MCF 10A (cell line): ENCODE measurements at regions not wholly inside any gene's neighbourhood (a gene's known extent, or its start where the extent isn't known, plus 50 kb on each side); places are given as distances from the start of the nearest gene placed in this dataset.

Experiments used
- BruUV-seq: library from RNA; stranded (reverse); fragments of 400-500 nt; replicated peaks from 2 replicates; lab custom pipeline; 2021; lab: Mats Ljungman, UMichigan
- CTCF ChIA-PET: fragments of 300-600 bp; sonication (Branson Sonifier 250); formaldehyde crosslinking; extraction: SDS; loops from one replicate; lab custom pipeline; 2021; ENCODE audit warnings: antibody characterized with exemption, inconsistent platforms; lab: Yijun Ruan, JAX
- POLR2A ChIA-PET: fragments of 300-600, 350-650 bp; sonication (Branson Sonifier 250); formaldehyde crosslinking; extraction: SDS; loops from one replicate; lab custom pipeline; 2020; ENCODE audit warnings: antibody characterized with exemption, inconsistent platforms; lab: Yijun Ruan, JAX
- DNase-seq: peaks from one replicate; pipeline ENCODE4 v3.0.0-alpha.2; 2018; ENCODE audit not compliant: unreplicated experiment
- H3K27ac Mint-ChIP-seq: one replicate; pipeline ENCODE4 v1.8.0; 2022; ENCODE audit warnings: mild to moderate bottlenecking, low read depth, mixed read lengths; ENCODE audit not compliant: unreplicated experiment
- H3K27me3 Mint-ChIP-seq: one replicate; pipeline ENCODE4 v1.8.0; 2022; ENCODE audit warnings: mixed read lengths; ENCODE audit not compliant: insufficient read depth, unreplicated experiment
- H3K36me3 Mint-ChIP-seq: one replicate; pipeline ENCODE4 v1.8.0; 2022; ENCODE audit warnings: mild to moderate bottlenecking, moderate library complexity, mixed read lengths; ENCODE audit not compliant: insufficient read depth, unreplicated experiment
- H3K4me1 Mint-ChIP-seq: one replicate; pipeline ENCODE4 v1.8.0; 2022; ENCODE audit warnings: mixed read lengths; ENCODE audit not compliant: insufficient read depth, unreplicated experiment
- H3K4me3 Mint-ChIP-seq: one replicate; pipeline ENCODE4 v1.8.0; 2022; ENCODE audit warnings: mild to moderate bottlenecking, moderate library complexity, mixed read lengths; ENCODE audit not compliant: unreplicated experiment
- H3K9me3 Mint-ChIP-seq: one replicate; pipeline ENCODE4 v1.8.0; 2022; ENCODE audit warnings: mixed read lengths; ENCODE audit not compliant: unreplicated experiment
- CTCF ChIP-seq: fragments of 200-600 bp; IDR thresholded peaks from one replicate; pipeline ENCODE4 v1.8.0; 2022; ENCODE audit warnings: antibody characterized with exemption, mild to moderate bottlenecking; ENCODE audit not compliant: unreplicated experiment
- intact Hi-C: fragments of 100-400 bp; cut with micrococcal nuclease; formaldehyde crosslinking; loops from 2 replicates; pipeline ENCODE4 v1.14.1; 2022

- intact Hi-C loops = no loop called here
- no peak for DNase-seq
- Mint-ChIP-seq H3K27ac (peak overlapping the region; percentile 8), H3K4me1 (peaks cover 17% of the 10 kb centered on the region), H3K4me3 (no peak overlapping the region), H3K9me3 (no peaks in the 10 kb centered on the region), H3K27me3 (no peaks in the 10 kb centered on the region), H3K36me3 (no peaks in the 10 kb centered on the region)
- BruUV-seq = no TSS peak
- ChIA-PET CTCF (interaction anchor here (0.5 to 1.9 kb wide), 6 partner anchors 13 to 66 kb away, joined by 3 to 7 read pairs (median 3); no protein-coding TSS in a partner anchor), POLR2A (interaction anchor here (1.2 kb wide), 3 partner anchors 15 to 26 kb away, joined by 3 read pairs; no protein-coding TSS in a partner anchor)
- TF ChIP-seq CTCF = no peak
These were observed 76.6 kb upstream of the UGP2 start for GRCh38 chr2:63765117-63765516.

- Mint-ChIP-seq H3K27me3 (no peaks in the 10 kb centered on the region), H3K4me1 (peaks cover 17% of the 10 kb centered on the region), H3K36me3 (no peaks in the 10 kb centered on the region), H3K9me3 (no peaks in the 10 kb centered on the region), H3K4me3 (no peak overlapping the region), H3K27ac (no peak overlapping the region)
- intact Hi-C loops = no loop called here
- DNase-seq = no peak
- BruUV-seq = no TSS peak
- TF ChIP-seq CTCF = no peak
- CTCF ChIA-PET = no interaction called here
- POLR2A ChIA-PET = interaction anchor here (0.8 kb wide), 1 partner anchor 13 kb away, joined by 3 read pairs; no protein-coding TSS in a partner anchor
These were observed 74.4 kb upstream of the UGP2 start for GRCh38 chr2:63767307-63767706.

GRCh38 chr2:63768051-63768450 is 73.6 kb upstream of the UGP2 start:
- TF ChIP-seq CTCF = no peak
- no peak overlapping the region for H3K4me3 Mint-ChIP-seq
- no TSS peak for BruUV-seq
- no peaks in the 10 kb centered on the region for H3K27me3 Mint-ChIP-seq
- CTCF ChIA-PET = interaction anchor here (0.6 kb wide), 1 partner anchor 15 kb away, joined by 3 read pairs; no protein-coding TSS in a partner anchor
- intact Hi-C loops = no loop called here
- no peak for DNase-seq
- no peaks in the 10 kb centered on the region for H3K36me3 Mint-ChIP-seq
- peaks cover 17% of the 10 kb centered on the region for H3K4me1 Mint-ChIP-seq
- no peak overlapping the region for H3K27ac Mint-ChIP-seq
- POLR2A ChIA-PET = no interaction called here
- H3K9me3 Mint-ChIP-seq = no peaks in the 10 kb centered on the region

GRCh38 chr2:63769915-63770314 is 71.8 kb upstream of the UGP2 start:
- Mint-ChIP-seq H3K27ac (no peak overlapping the region), H3K27me3 (no peaks in the 10 kb centered on the region), H3K4me1 (peaks cover 1% of the 10 kb centered on the region), H3K36me3 (no peaks in the 10 kb centered on the region), H3K4me3 (no peak overlapping the region), H3K9me3 (no peaks in the 10 kb centered on the region)
- intact Hi-C loops = no loop called here
- no TSS peak for BruUV-seq
- DNase-seq = no peak
- CTCF ChIA-PET = interaction anchor here (0.5 to 0.7 kb wide), 2 partner anchors 25 to 115 kb away, joined by 3 to 4 read pairs; no protein-coding TSS in a partner anchor
- TF ChIP-seq CTCF = no peak
- POLR2A ChIA-PET = interaction anchor here (0.8 to 1.0 kb wide), 3 partner anchors 13 to 33 kb away, joined by 3 to 4 read pairs (median 3); no protein-coding TSS in a partner anchor
